ENCODE measurements at regions not wholly inside any gene's neighbourhood (a gene's known extent, or its start where the extent isn't known, plus 50 kb on each side); places are given as distances from the start of the nearest gene placed in this dataset.
"Not testable (repeated sequence)": the region's sequence is repeated elsewhere in the genome, so short reads cannot be mapped to it uniquely, and the experiment has no call there.

- H3K27me3 ChIP-seq (ENCODE audit: insufficient read depth); H3F3A ChIP-seq (replicated peaks; ENCODE audit: insufficient read depth); H3K9me2 ChIP-seq; H3K27ac ChIP-seq (ENCODE audit: low read depth in 2 of 2, low read length in 1 of 2); H3K79me2 ChIP-seq (ENCODE audit: insufficient read depth); CTCF ChIA-PET; POLR2A ChIA-PET; H3K4me2 ChIP-seq; H2AFZ ChIP-seq (ENCODE audit: low read depth); H4K20me1 ChIP-seq (ENCODE audit: insufficient read depth); H3K36me3 ChIP-seq (replicated peaks in 1 of 2; ENCODE audit: control insufficient read depth in 1 of 2, insufficient read depth in 2 of 2, low read length in 1 of 2); H3K9me3 ChIP-seq; H3K4me1 ChIP-seq (ENCODE audit: control insufficient read depth in 1 of 2, insufficient read depth in 2 of 2, low read depth in 1 of 2, low read length in 1 of 2): not testable (repeated sequence)
- Histone ChIP-seq H3K9ac (peak overlapping the region; percentile 61; the same call in 1 of the 2 replicates), H3K4me3 (ENCODE audit: low read depth in 2 of 2, low read length in 1 of 2) (peak overlapping the region in 1 of 2 experiments; percentile 49; a peak in 2 of 4 replicates)
- DNase-seq: peak; percentile 14
- WGBS (ENCODE audit: low lambda C conversion rate): no CpG with 5 or more reads among the region's 55 CpGs
Measured at GRCh38 chr21:6498716-6499115, 4022.7 kb upstream of the TPTE start.

DNA sequence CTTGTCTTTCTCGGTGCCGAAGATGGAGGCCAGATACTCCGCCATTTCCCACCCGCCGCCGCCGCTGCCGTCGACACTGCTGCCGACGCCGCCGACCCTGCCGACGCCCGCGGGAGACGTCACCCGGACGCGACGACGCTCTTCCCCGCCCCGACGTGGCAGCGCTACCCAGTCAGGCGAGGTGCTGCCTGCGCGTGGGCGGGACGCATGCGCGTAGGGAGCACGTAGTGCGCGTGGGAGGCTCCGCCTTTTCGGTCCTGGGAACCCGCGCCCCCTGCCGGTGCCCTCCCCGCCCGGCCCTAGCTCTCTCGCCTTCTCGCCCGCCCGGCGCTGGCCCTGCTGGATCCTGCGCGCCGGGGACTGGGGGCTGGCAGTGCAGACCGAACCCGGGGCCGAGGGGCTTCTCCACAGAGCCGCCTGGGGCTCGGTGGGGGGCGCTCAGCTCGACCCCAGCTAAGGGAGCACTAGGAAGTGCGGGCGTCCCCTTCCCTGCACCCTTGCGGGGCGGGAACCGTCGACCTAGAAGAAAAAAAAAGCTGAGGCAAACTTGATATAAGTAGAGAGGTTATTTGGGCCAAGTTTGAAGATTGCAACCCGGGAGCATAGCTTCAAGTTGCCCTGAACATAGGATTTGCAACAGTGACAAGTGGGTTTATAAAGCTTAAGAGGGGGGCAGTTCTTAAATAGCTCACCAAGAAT lies 4022.1 kb upstream of the TPTE start:
- H3K9ac ChIP-seq; H4K20me1 ChIP-seq (ENCODE audit: insufficient read depth); POLR2A ChIA-PET; H3K27ac ChIP-seq (ENCODE audit: low read depth in 2 of 2, low read length in 1 of 2); H3K9me2 ChIP-seq; H3K4me1 ChIP-seq (ENCODE audit: control insufficient read depth in 1 of 2, insufficient read depth in 2 of 2, low read depth in 1 of 2, low read length in 1 of 2); H2AFZ ChIP-seq (ENCODE audit: low read depth); H3K79me2 ChIP-seq (ENCODE audit: insufficient read depth); H3K27me3 ChIP-seq (ENCODE audit: insufficient read depth); H3K4me2 ChIP-seq; H3F3A ChIP-seq (replicated peaks; ENCODE audit: insufficient read depth); H3K4me3 ChIP-seq (ENCODE audit: low read depth in 2 of 2, low read length in 1 of 2); DNase-seq; H3K9me3 ChIP-seq; H3K36me3 ChIP-seq (replicated peaks in 1 of 2; ENCODE audit: control insufficient read depth in 1 of 2, insufficient read depth in 2 of 2, low read length in 1 of 2); CTCF ChIA-PET: not testable (repeated sequence)
- no CpG with 5 or more reads among the region's 66 CpGs for WGBS (ENCODE audit: low lambda C conversion rate)

DNA sequence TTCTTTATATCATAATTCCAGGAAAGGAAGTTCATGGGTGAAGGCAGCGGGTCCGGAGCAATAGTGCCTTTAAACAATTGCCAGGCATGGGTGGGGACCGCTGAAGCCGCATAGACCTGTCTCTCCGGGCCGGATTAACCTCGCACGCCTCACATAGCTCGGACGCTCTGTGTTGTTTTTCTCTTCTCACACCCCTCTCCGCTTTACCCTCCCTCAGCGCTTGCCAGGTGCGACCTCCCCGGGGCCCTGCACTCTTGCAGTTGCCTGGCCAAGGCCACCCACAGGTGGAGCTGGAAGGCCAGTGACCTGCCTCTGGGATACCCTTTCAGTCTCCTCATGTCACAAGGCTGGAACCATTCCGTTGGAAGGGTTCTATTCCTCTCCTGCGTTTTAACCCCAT lies 4021.5 kb upstream of the TPTE start:
- H3K9me3 ChIP-seq; DNase-seq; H3K79me2 ChIP-seq (ENCODE audit: insufficient read depth); H3K36me3 ChIP-seq (replicated peaks in 1 of 2; ENCODE audit: control insufficient read depth in 1 of 2, insufficient read depth in 2 of 2, low read length in 1 of 2); H3K4me1 ChIP-seq (ENCODE audit: control insufficient read depth in 1 of 2, insufficient read depth in 2 of 2, low read depth in 1 of 2, low read length in 1 of 2); H3K27ac ChIP-seq (ENCODE audit: low read depth in 2 of 2, low read length in 1 of 2); H3F3A ChIP-seq (replicated peaks; ENCODE audit: insufficient read depth); H2AFZ ChIP-seq (ENCODE audit: low read depth); H3K27me3 ChIP-seq (ENCODE audit: insufficient read depth); H3K4me3 ChIP-seq (ENCODE audit: low read depth in 2 of 2, low read length in 1 of 2); H3K9me2 ChIP-seq; CTCF ChIA-PET; H4K20me1 ChIP-seq (ENCODE audit: insufficient read depth); POLR2A ChIA-PET; H3K9ac ChIP-seq; H3K4me2 ChIP-seq: not testable (repeated sequence)
- WGBS (ENCODE audit: low lambda C conversion rate): no CpG with 5 or more reads among the region's 16 CpGs

GRCh38 chr21:6500681-6501080 lies 4020.7 kb upstream of the TPTE start:
- H2AFZ ChIP-seq (ENCODE audit: low read depth); H3K4me2 ChIP-seq; H4K20me1 ChIP-seq (ENCODE audit: insufficient read depth); H3K9me2 ChIP-seq; H3K27me3 ChIP-seq (ENCODE audit: insufficient read depth); DNase-seq; CTCF ChIA-PET; H3K4me3 ChIP-seq (ENCODE audit: low read depth in 2 of 2, low read length in 1 of 2); H3K79me2 ChIP-seq (ENCODE audit: insufficient read depth); H3K9me3 ChIP-seq; H3K36me3 ChIP-seq (replicated peaks in 1 of 2; ENCODE audit: control insufficient read depth in 1 of 2, insufficient read depth in 2 of 2, low read length in 1 of 2); POLR2A ChIA-PET; H3F3A ChIP-seq (replicated peaks; ENCODE audit: insufficient read depth); H3K9ac ChIP-seq; H3K27ac ChIP-seq (ENCODE audit: low read depth in 2 of 2, low read length in 1 of 2); H3K4me1 ChIP-seq (ENCODE audit: control insufficient read depth in 1 of 2, insufficient read depth in 2 of 2, low read depth in 1 of 2, low read length in 1 of 2): not testable (repeated sequence)
- WGBS (ENCODE audit: low lambda C conversion rate): no CpG with 5 or more reads among the region's 7 CpGs

GRCh38 chr21:6506167-6506894 lies 4015.1 kb upstream of the TPTE start:
- H3K4me1 ChIP-seq (ENCODE audit: control insufficient read depth in 1 of 2, insufficient read depth in 2 of 2, low read depth in 1 of 2, low read length in 1 of 2); H3K9ac ChIP-seq; POLR2A ChIA-PET; H3K4me3 ChIP-seq (ENCODE audit: low read depth in 2 of 2, low read length in 1 of 2); H3K9me2 ChIP-seq; H3F3A ChIP-seq (replicated peaks; ENCODE audit: insufficient read depth); H3K79me2 ChIP-seq (ENCODE audit: insufficient read depth); DNase-seq; H4K20me1 ChIP-seq (ENCODE audit: insufficient read depth); H3K9me3 ChIP-seq; H3K4me2 ChIP-seq; H3K36me3 ChIP-seq (replicated peaks in 1 of 2; ENCODE audit: control insufficient read depth in 1 of 2, insufficient read depth in 2 of 2, low read length in 1 of 2); H3K27ac ChIP-seq (ENCODE audit: low read depth in 2 of 2, low read length in 1 of 2); H3K27me3 ChIP-seq (ENCODE audit: insufficient read depth); H2AFZ ChIP-seq (ENCODE audit: low read depth); CTCF ChIA-PET: not testable (repeated sequence)
- 83% methylated on average over 6 of the region's 10 CpGs for WGBS (ENCODE audit: low lambda C conversion rate)

DNA sequence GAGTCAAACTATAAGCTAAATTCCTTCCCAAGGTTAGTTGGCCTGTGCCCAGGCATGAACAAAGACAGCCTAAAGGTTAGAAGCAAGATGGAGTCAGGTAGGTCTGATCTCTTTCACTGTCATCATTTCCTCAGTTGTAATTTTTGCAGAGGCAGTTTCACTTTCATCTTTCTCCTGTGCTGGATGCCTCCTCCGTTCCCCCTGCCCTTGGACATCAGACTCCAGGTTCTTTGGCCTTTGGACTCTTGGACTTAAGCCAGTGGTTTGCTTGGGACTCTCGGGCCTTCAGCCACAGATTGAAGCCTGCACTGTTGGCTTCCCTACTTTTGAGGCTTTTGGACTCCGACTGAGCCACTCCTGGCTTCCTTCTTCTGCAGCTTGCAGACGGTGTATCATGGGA lies 4013.8 kb upstream of the TPTE start:
- H3K79me2 ChIP-seq (ENCODE audit: insufficient read depth): not testable (repeated sequence)

More for the DNA sequence above, 4013.8 kb upstream of the TPTE start:
- CTCF ChIA-PET; H2AFZ ChIP-seq (ENCODE audit: low read depth); H3K4me2 ChIP-seq; H3K9ac ChIP-seq; H3K27ac ChIP-seq (ENCODE audit: low read depth in 2 of 2, low read length in 1 of 2); POLR2A ChIA-PET; H3F3A ChIP-seq (replicated peaks; ENCODE audit: insufficient read depth); H3K9me3 ChIP-seq; H3K9me2 ChIP-seq; H3K4me3 ChIP-seq (ENCODE audit: low read depth in 2 of 2, low read length in 1 of 2); DNase-seq; H3K36me3 ChIP-seq (replicated peaks in 1 of 2; ENCODE audit: control insufficient read depth in 1 of 2, insufficient read depth in 2 of 2, low read length in 1 of 2); H3K4me1 ChIP-seq (ENCODE audit: control insufficient read depth in 1 of 2, insufficient read depth in 2 of 2, low read depth in 1 of 2, low read length in 1 of 2); H3K27me3 ChIP-seq (ENCODE audit: insufficient read depth); H4K20me1 ChIP-seq (ENCODE audit: insufficient read depth): not testable (repeated sequence)
- WGBS (ENCODE audit: low lambda C conversion rate): no CpG with 5 or more reads among the region's 4 CpGs

Measured in SK-N-SH (cell line).